ENCODE measurements at regions not wholly inside any gene's neighbourhood (a gene's known extent, or its start where the extent isn't known, plus 50 kb on each side); places are given as distances from the start of the nearest gene placed in this dataset.

DNA sequence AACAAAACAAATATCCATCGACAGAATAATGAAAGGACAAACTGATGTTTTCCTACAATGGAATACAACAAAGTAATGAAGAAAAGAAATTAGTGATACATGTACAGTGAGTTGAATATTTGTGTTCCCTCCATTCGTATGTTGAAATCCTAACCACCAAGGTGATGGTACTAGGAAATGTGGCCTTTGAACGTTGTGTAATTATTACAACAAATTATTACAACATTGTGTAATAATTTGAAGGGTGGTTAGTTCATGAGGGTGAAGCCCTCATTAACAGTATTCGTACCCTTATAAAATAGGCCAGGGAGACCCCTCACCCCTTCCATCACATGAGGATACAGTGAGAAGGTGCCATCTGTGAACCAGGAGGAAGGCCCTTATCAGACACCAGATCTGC lies 339.4 kb downstream of the BMP2 start:
- no peaks in the 10 kb centered on the region for H3K9me3 ChIP-seq
- no peak overlapping the region for H3K4me3 ChIP-seq
- no peaks in the 10 kb centered on the region for H3K36me3 ChIP-seq
- no peak for DNase-seq
- intact Hi-C loops (cut with DNase I) = no loop called here
- H3K9ac ChIP-seq (ENCODE audit: low read depth in 2 of 2, low read length in 2 of 2) = no peak overlapping the region
- no peak overlapping the region for H3K27ac ChIP-seq
- no peaks in the 10 kb centered on the region for H3K27me3 ChIP-seq
- TF ChIP-seq CTCF (IDR thresholded peaks at IDR 0.05) = no peak
- H3K4me1 ChIP-seq = no peaks in the 10 kb centered on the region

- H3K36me3 ChIP-seq = no peaks in the 10 kb centered on the region
- intact Hi-C loops (cut with DNase I) = no loop called here
- DNase-seq = no peak
- no peak overlapping the region for H3K9ac ChIP-seq (ENCODE audit: low read depth in 2 of 2, low read length in 2 of 2)
- no peak overlapping the region for H3K27ac ChIP-seq
- no peak overlapping the region for H3K4me3 ChIP-seq
- H3K27me3 ChIP-seq = no peaks in the 10 kb centered on the region
- TF ChIP-seq CTCF (IDR thresholded peaks at IDR 0.05) = no peak
- no peaks in the 10 kb centered on the region for H3K4me1 ChIP-seq
- no peaks in the 10 kb centered on the region for H3K9me3 ChIP-seq
These were observed 341.4 kb downstream of the BMP2 start for GRCh38 chr20:7108929-7109328.

DNA sequence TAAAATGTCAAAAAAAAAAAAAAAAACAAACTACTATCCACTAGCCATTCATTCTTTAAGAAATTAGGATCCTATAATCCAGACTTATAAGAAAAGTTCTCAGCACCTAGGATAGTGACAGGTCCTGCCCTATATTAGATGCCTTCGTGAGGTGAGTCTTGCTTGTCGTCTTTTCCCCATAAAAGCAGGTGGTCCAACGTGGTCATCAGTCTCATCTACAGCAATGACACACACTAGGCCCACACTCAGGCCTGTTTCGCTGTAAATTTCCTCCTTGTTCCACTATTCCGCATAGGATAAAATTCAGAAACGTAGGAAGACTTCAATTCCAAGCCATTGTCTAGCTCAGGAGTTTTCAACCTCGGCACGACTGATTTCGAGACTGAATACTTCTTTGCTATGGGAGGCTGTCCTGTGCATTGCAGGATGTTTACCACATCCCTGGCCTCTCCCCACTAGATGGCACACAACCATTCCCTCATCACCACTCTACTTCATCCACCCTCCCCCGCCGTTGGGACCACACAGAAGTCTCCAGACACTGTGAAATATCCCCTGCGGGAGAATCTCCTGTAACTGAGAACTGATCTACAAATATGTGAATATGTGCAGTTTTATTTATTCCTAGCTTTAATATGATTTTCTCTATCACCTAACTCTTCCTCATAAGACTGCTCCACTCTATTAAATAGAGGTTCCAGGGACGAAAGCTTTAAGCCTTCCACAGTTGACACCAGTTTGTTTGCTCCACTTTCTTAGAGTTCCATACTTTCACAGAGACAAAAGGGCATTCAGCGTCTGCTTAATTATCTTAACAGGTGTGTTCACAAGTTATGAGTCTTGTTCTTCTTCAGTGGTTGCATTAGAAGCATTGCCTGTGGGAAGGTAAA lies 346.3 kb downstream of the BMP2 start:
- H3K4me1 ChIP-seq = no peaks in the 10 kb centered on the region
- intact Hi-C loops (cut with DNase I) = no loop called here
- no peak overlapping the region for H3K4me3 ChIP-seq
- no peak overlapping the region for H3K27ac ChIP-seq
- no peaks in the 10 kb centered on the region for H3K36me3 ChIP-seq
- no peak for DNase-seq
- H3K27me3 ChIP-seq = no peaks in the 10 kb centered on the region
- TF ChIP-seq CTCF (IDR thresholded peaks at IDR 0.05) = no peak
- no peak overlapping the region for H3K9ac ChIP-seq (ENCODE audit: low read depth in 2 of 2, low read length in 2 of 2)
- no peaks in the 10 kb centered on the region for H3K9me3 ChIP-seq

DNA sequence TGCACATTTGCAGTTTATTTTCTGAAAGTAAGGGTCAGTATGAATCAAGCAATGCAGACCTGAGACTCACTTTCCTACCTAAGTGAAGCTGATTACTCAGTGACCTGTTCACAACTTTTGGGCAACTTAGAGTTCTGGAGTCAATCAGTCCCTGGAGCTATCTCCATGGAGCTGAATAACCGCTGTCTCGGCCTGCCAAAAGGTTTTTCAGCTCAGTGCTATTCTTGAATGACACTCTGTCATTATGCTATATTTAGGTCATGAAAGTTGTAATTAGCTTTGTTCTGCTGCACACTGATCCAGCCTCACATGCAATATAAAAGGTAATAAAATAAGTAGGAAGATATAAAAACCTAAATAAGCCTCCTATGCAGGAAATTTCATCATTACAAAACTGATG lies 356.0 kb downstream of the BMP2 start:
- Histone ChIP-seq H3K27ac (no peak overlapping the region), H3K9me3 (no peaks in the 10 kb centered on the region), H3K36me3 (no peaks in the 10 kb centered on the region), H3K4me3 (no peak overlapping the region), H3K4me1 (no peaks in the 10 kb centered on the region), H3K9ac (ENCODE audit: low read depth in 2 of 2, low read length in 2 of 2) (no peak overlapping the region), H3K27me3 (no peaks in the 10 kb centered on the region)
- DNase-seq = no peak
- TF ChIP-seq CTCF (IDR thresholded peaks at IDR 0.05) = no peak
- intact Hi-C loops (cut with DNase I) = no loop called here

DNA sequence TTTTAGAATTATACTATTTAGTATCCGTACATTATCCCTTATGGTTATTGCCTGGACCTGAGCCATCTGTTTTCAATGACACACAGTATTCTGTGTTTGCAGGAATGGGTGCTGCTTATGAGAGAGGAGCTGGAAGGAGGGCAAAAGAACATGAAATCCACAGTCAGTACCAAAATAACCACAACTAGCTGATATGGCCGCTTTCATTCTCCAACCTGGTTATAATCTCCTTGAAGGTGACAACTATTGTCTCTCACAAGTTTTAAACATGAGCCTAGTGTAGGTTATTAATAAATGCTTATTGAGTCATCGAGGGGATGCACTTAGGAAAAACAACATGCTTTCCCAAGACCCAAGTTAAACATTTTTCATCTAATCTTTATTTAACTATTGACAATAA lies 356.6 kb downstream of the BMP2 start:
- no peaks in the 10 kb centered on the region for H3K4me1 ChIP-seq
- no peak for TF ChIP-seq CTCF (IDR thresholded peaks at IDR 0.05)

More for the DNA sequence above, 356.6 kb downstream of the BMP2 start:
- Histone ChIP-seq H3K9ac (ENCODE audit: low read depth in 2 of 2, low read length in 2 of 2) (no peak overlapping the region), H3K9me3 (no peaks in the 10 kb centered on the region), H3K36me3 (no peaks in the 10 kb centered on the region), H3K4me3 (no peak overlapping the region), H3K27me3 (no peaks in the 10 kb centered on the region), H3K27ac (no peak overlapping the region)
- no peak for DNase-seq
- intact Hi-C loops (cut with DNase I) = no loop called here

Data from colonic mucosa (tissue), 4 donors.